AML-193 (cell line): ENCODE measurements at regions not wholly inside any gene's neighbourhood (a gene's known extent, or its start where the extent isn't known, plus 50 kb on each side); places are given as distances from the start of the nearest gene placed in this dataset.

Experiments
- DNase-seq, 2 experiments: peaks; one replicate each; lab custom pipeline; 2025; lab: John Stamatoyannopoulos, UW

GRCh38 chr5:8848997-8849594 is 696.8 kb downstream of the SEMA5A start:
- no peak for DNase-seq

- no peak for DNase-seq
Observed at GRCh38 chr5:8851101-8851500, 694.8 kb downstream of the SEMA5A start.

- no peak for DNase-seq
Observed at GRCh38 chr5:8857051-8857450, 688.8 kb downstream of the SEMA5A start.

GRCh38 chr5:8861764-8862163 is 684.1 kb downstream of the SEMA5A start:
- DNase-seq = no peak

GRCh38 chr5:8864053-8864452 is 681.8 kb downstream of the SEMA5A start:
- peak; percentile 1 for DNase-seq

- no peak for DNase-seq
Observed at GRCh38 chr5:8865266-8865665, 680.6 kb downstream of the SEMA5A start.

GRCh38 chr5:8865686-8866374 is 680.0 kb downstream of the SEMA5A start:
- no peak for DNase-seq

DNA sequence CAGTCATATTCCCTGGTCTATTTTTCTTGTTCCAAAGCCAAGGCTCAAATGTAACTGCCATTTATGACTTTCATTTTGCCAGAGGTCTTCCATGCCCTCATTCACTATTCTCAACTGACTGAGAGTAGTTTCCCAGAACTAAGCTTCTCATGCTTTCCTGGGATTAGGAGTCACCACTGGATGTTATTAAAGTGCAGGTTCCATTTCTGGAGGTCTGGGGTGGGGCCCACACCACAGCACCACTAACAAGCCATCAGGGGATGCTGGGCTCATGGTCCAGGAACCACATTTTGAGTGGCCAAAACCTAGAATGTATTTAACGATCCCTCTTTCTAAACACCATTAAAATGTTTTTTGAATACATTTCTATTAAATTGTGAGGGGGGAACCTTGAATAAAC is 677.6 kb downstream of the SEMA5A start:
- DNase-seq = no peak

DNA sequence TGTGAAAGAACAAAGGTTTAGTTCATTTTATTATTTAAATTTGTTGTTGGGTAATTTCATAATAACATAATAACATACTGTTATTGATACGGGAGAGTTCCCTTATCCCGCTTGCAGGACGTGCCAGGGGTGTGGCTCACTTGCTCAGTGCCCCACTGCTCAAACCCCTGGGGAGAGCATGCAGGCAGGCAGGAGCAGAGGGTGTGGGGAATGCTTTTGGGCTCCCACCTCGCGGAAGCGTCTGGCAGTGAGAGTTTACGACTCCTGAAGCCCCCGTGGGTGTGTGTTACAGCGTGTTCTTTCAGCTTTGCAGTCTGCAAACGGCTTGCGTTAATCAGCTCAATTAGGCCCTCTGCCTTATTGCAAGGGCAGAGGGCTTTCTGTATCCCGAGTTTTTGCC is 675.9 kb downstream of the SEMA5A start:
- DNase-seq = no peak

DNA sequence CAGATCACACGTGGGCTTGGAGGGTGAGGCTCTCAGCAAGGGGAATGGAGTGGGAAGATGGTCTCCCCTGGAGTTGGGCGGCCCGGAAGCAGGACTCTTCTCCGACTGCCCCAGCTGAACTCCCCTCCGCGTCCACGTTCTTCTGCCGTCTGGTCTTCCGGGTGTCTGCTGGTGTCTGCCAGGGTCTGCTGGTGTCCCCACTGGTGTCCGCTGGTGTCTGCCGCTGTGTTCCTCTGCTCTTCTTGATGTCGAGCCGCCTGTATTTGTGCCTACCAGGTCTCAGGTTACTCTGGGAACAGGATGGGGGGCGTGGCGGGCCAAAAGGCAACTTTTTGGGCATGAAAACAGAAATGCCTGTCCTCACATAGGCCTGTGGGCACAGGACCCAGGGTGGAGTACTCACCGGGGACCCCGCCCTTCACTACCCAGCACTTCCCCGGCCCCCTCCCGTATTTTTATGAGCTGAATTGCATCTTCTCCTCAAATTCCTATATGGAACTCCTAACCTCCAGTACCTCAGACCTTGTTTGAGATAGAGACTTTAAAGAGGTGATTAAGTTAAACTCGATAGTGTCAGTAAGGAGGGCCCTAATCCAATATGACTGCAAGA is 675.4 kb downstream of the SEMA5A start:
- DNase-seq = no peak

DNA sequence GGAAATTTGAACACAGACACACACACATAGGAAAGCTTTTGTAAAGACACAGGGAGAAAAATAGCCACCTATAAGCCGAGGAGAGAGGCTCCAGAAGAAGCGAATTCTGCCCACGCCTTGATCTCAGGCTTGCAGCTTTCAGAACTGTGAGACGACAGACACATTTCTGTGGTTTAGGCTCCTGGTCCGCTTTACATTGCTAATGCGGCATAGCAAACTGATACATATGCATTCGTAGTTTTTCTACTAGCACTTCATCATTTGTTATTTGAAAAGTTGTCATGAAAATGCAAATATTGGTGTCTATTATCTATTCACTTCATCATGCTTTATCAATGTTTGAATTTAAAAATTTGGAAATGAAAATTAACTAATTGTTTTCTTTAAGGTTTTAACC is 674.9 kb downstream of the SEMA5A start:
- no peak for DNase-seq

- DNase-seq = no peak
Observed at GRCh38 chr5:8871446-8871845, 674.4 kb downstream of the SEMA5A start.

GRCh38 chr5:8875722-8876121 is 670.2 kb downstream of the SEMA5A start:
- no peak for DNase-seq

DNA sequence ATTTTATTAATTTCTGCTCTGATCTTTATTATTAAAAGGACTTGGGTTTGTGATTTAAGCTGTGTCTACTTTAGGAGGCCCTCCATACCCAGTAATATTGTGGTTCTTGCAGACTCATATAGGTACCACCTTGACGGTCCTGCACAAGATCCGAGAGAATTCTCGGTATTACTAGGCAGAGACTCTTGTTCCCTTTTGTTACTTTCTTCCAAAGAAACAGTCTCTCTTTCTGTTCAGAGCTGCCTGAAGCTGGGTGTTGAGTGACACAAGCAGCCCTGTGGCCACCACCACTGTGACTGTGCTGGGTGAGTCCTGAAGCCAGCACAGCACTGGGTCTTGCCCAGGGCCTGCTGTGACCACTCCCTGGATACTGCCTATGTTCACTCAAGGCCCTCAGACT is 666.6 kb downstream of the SEMA5A start:
- DNase-seq = no peak

DNA sequence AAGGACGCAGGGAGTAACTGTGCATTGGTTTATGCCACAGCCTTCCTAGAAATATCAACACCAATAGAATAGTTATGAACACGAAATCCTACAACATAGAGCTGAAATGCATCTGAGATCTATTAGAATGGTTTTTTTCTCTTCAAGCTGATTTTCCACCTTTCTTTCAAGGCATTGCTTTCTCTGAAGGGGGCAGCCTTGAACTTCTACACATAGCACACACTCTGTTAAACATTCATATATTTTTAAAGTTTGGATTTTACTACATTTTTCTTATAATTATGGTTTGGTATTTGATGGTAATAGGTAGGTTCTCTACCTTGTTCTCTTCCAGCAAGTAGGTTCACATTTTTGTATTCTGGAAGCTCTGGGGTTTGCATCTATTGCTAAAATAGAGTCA is 661.8 kb downstream of the SEMA5A start:
- no peak for DNase-seq

DNA sequence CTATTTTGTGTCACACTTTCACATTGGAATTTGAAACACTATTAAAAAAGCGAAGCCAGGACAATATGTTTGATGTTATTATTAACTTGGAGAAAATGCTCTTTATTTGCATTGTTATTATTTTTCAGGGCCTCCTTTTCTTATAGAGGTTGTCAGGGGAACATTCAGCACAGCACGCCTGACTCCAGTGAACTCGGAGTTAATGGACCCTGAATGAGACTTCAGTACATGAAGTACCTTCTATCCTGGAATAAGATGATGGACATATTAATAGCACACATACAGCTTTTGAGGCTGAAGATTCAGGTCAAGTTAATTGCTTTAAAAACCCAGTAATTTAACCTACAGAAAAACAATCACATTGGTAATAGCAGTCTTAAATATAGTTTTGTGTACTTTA is 652.9 kb downstream of the SEMA5A start:
- DNase-seq = no peak

GRCh38 chr5:8894031-8894430 is 651.8 kb downstream of the SEMA5A start:
- DNase-seq = no peak

GRCh38 chr5:8895062-8895461 is 650.8 kb downstream of the SEMA5A start:
- no peak for DNase-seq

- DNase-seq = no peak
Observed at GRCh38 chr5:8895599-8895998, 650.3 kb downstream of the SEMA5A start.

DNA sequence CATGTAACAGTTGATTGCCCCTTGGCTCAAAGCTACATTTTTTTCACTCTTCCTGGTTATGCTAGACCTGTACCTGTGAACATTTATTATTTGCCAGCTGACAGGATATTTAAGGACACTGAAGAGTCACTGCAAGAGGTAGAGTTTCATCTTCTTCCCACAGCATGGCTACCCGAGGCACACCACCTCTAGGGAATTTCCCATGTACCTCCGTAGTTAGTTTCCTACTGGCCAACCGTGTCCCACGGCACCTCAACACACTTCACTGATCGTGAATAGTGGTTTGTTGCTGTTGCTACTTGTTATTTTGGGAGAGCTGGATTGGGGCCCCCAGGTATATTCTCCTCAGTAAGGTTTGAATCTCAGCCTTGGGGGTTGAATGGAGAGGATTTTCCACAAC is 648.6 kb downstream of the SEMA5A start:
- DNase-seq = no peak

GRCh38 chr5:8905021-8905420 is 640.9 kb downstream of the SEMA5A start:
- no peak for DNase-seq

GRCh38 chr5:8906303-8906967 is 639.4 kb downstream of the SEMA5A start:
- DNase-seq = no peak
